Tibial nerve (tissue), 4 donors: ENCODE measurements at regions not wholly inside any gene's neighbourhood (a gene's known extent, or its start where the extent isn't known, plus 50 kb on each side); places are given as distances from the start of the nearest gene placed in this dataset.

Source experiments
- DNase-seq, 2 donors: peaks; one replicate each; pipeline ENCODE4 v3.0.0-alpha.2; 2019; ENCODE audit warnings: low spot score in 2 of 2
- H3K27ac ChIP-seq, 4 donors: fragments of 200-600 bp; sonication (generic) in 3 of 4; one replicate each; pipeline ENCODE4 v1.5.1; 2017 to 2019; ENCODE audit warnings: mild to moderate bottlenecking in 1 of 4
- H3K27me3 ChIP-seq, 2 donors: fragments of 200-600 bp; sonication (generic) in 1 of 2; one replicate each; pipeline versions ENCODE4 v1.5.1 to v1.6.0; 2017 to 2019
- H3K36me3 ChIP-seq, 3 donors: fragments of 200-600 bp; sonication (generic); one replicate each; pipeline ENCODE4 v1.5.1; 2018 to 2019
- H3K4me1 ChIP-seq, 4 donors: fragments of 200-600 bp; sonication (generic) in 3 of 4; one replicate each; pipeline ENCODE4 v1.5.1; 2017 to 2019
- H3K4me3 ChIP-seq, 4 donors: fragments of 200-600 bp; sonication (generic) in 3 of 4; one replicate each; pipeline ENCODE4 v1.5.1; 2017 to 2019; ENCODE audit warnings: mild to moderate bottlenecking in 1 of 4, moderate library complexity in 1 of 4
- H3K9me3 ChIP-seq, 4 donors: fragments of 200-600 bp; sonication (generic) in 3 of 4; one replicate each; pipeline ENCODE4 v1.5.1; 2017 to 2019
- CTCF ChIP-seq, 5 experiments: fragments of 200-600 bp in 3 of 5; fragments of 450-650 bp in 2 of 5; sonication (generic) in 3 of 5; IDR thresholded peaks; one replicate each; pipeline ENCODE4 v1.5.1; 2016 to 2019; ENCODE audit warnings: antibody characterized with exemption in 5 of 5, mild to moderate bottlenecking in 3 of 5, moderate library complexity in 2 of 5
- EP300 ChIP-seq, 2 donors: sonication (generic); formaldehyde crosslinking; IDR thresholded peaks; one replicate each; pipeline ENCODE4 v1.6.1; 2017; ENCODE audit warnings: antibody characterized with exemption in 2 of 2, mild to moderate bottlenecking in 1 of 2
- POLR2A ChIP-seq, 2 donors: fragments of 450-650 bp; IDR thresholded peaks; one replicate each; pipeline ENCODE4 v1.6.1; 2017; ENCODE audit warnings: antibody characterized with exemption in 2 of 2, mild to moderate bottlenecking in 2 of 2, moderate library complexity in 2 of 2
- WGBS, 2 donors: methylation state at CpG; one replicate each; pipeline ENCODE4 v1.1.5; 2018; 5-methylcytosine and 5-hydroxymethylcytosine counted together

DNA sequence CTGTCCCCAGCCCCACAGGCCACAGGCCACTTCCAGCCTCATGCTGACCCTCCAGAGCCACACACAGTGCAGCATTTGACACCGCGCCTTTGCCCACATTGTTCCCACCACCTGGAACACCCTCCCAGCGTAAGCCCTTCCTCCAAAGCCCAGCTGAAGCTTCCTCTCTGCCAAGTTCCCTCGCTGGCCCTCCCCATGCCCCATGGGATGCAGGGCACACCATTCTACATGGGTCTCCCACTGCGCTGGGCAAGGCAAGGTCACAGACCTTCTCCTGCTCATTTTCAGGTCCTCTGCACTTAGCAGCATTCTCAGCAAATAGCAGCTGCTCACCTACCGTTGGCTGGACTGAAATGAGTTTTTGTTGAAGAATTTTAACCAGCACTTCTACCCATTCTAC, 455.5 kb downstream of the EIPR1 start:
- H3K4me1 ChIP-seq: no peaks in the 10 kb centered on the region
- DNase-seq: no peak
- peaks cover 0 to 8% (median 0%) of the 10 kb centered on the region in 4 donors for H3K9me3 ChIP-seq
- H3K27ac ChIP-seq: no peak overlapping the region
- H3K4me3 ChIP-seq: no peak overlapping the region
- no peaks in the 10 kb centered on the region for H3K36me3 ChIP-seq
- TF ChIP-seq EP300 (IDR thresholded peaks at IDR 0.05) (no peak), POLR2A (IDR thresholded peaks at IDR 0.05) (no peak), CTCF (IDR thresholded peaks at IDR 0.05) (no peak)
- no peaks in the 10 kb centered on the region for H3K27me3 ChIP-seq
- WGBS, 2 donors: 77 to 91% methylated on average over 6 of the region's 6 CpGs

GRCh38 chr2:2921011-2921720, 456.5 kb downstream of the EIPR1 start:
- WGBS, 2 donors: 94% methylated on average over 16 of the region's 16 CpGs
- peaks cover 0 to 16% (median 0%) of the 10 kb centered on the region in 4 donors for H3K9me3 ChIP-seq

DNA sequence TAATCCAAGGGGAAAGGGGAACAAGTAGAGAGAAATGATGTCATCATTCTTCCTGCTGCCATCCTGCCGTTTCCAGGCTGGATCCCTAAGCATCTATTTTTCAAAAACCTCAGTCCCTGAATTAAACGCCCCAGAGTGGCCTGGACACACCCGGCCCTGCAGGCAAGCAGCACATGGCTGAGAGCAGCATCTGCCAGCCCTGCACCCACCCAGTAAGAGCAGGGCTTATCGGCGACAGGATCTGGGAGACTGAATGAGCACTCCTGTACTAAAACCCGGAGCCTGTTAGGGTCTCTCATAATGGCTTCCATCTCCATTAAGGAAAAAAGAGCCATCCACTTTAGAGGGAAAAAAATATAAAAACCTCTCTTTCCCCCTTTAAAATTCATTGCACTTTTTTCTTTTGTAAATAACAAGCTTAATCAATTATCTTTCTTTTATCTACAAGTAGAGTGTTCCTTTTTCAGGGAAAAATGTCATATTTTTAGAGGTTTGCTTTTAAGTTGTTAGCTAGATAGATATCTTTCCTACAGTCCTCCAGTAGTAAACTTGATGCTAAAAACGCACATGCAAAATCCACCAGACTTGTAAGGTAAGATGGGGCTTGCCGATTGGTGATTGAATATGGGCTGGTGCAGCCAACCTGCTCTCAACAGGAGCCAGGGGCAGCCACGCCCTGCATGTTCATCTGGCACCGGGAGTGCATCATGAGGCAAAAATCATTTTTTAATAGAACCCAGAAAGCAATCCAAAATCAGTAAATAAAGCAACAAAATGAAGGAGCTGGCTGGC, 457.8 kb downstream of the EIPR1 start:
- Histone ChIP-seq H3K4me1 (no peaks in the 10 kb centered on the region), H3K9me3 (peaks cover 0 to 27% (median 0%) of the 10 kb centered on the region in 4 donors), H3K27me3 (no peaks in the 10 kb centered on the region), H3K36me3 (no peaks in the 10 kb centered on the region), H3K4me3 (no peak overlapping the region), H3K27ac (no peak overlapping the region)
- 50 to 57% methylated on average over 10 of the region's 10 CpGs for WGBS, 2 donors
- TF ChIP-seq POLR2A (IDR thresholded peaks at IDR 0.05): no peak
- TF ChIP-seq EP300 (IDR thresholded peaks at IDR 0.05): no peak
- TF ChIP-seq CTCF (IDR thresholded peaks at IDR 0.05): no peak
- DNase-seq: no peak

More at GRCh38 chr2:2921011-2921720, 456.5 kb downstream of the EIPR1 start:
- no peaks in the 10 kb centered on the region for H3K4me1 ChIP-seq
- no peak overlapping the region for H3K4me3 ChIP-seq
- H3K27ac ChIP-seq: no peak overlapping the region
- TF ChIP-seq POLR2A (IDR thresholded peaks at IDR 0.05) (no peak), CTCF (IDR thresholded peaks at IDR 0.05) (no peak), EP300 (IDR thresholded peaks at IDR 0.05) (no peak)
- no peak for DNase-seq
- H3K36me3 ChIP-seq: no peaks in the 10 kb centered on the region
- H3K27me3 ChIP-seq: no peaks in the 10 kb centered on the region

- Histone ChIP-seq H3K27ac (no peak overlapping the region), H3K36me3 (no peaks in the 10 kb centered on the region), H3K4me1 (no peaks in the 10 kb centered on the region), H3K27me3 (no peaks in the 10 kb centered on the region), H3K4me3 (no peak overlapping the region), H3K9me3 (peaks cover 0 to 27% (median 0%) of the 10 kb centered on the region in 4 donors)
- 83 to 87% methylated on average over 5 of the region's 5 CpGs for WGBS, 2 donors
- TF ChIP-seq POLR2A (IDR thresholded peaks at IDR 0.05) (no peak), CTCF (IDR thresholded peaks at IDR 0.05) (no peak), EP300 (IDR thresholded peaks at IDR 0.05) (no peak)
- no peak for DNase-seq
Observed at GRCh38 chr2:2919026-2919425, 458.6 kb downstream of the EIPR1 start.

GRCh38 chr2:2916621-2917020, 461.0 kb downstream of the EIPR1 start:
- no peaks in the 10 kb centered on the region for H3K27me3 ChIP-seq
- no peaks in the 10 kb centered on the region for H3K4me1 ChIP-seq
- 81 to 88% methylated on average over 5 of the region's 5 CpGs for WGBS, 2 donors
- TF ChIP-seq EP300 (IDR thresholded peaks at IDR 0.05) (no peak), CTCF (IDR thresholded peaks at IDR 0.05) (no peak), POLR2A (IDR thresholded peaks at IDR 0.05) (no peak)
- H3K36me3 ChIP-seq: no peaks in the 10 kb centered on the region
- H3K4me3 ChIP-seq: no peak overlapping the region
- H3K9me3 ChIP-seq: peaks cover 0 to 27% (median 0%) of the 10 kb centered on the region in 4 donors
- no peak overlapping the region for H3K27ac ChIP-seq
- DNase-seq: no peak
